ENCODE measurements at regions not wholly inside any gene's neighbourhood (a gene's known extent, or its start where the extent isn't known, plus 50 kb on each side); places are given as distances from the start of the nearest gene placed in this dataset.
A peak's percentile ranks its signal among the peaks of the same experiment; 100 is the strongest.

GRCh38 chr9:84460695-84461094 is 120.1 kb upstream of the SLC28A3 start:
- DNase-seq: no peak

GRCh38 chr9:84463272-84463671 is 122.7 kb upstream of the SLC28A3 start:
- DNase-seq: no peak

- DNase-seq: no peak
Measured at GRCh38 chr9:84466580-84467285, 126.2 kb upstream of the SLC28A3 start.

GRCh38 chr9:84471816-84472215 is 131.3 kb upstream of the SLC28A3 start:
- no peak for DNase-seq

- DNase-seq: no peak
Measured at GRCh38 chr9:84478996-84479395, 138.4 kb upstream of the SLC28A3 start.

GRCh38 chr9:84480071-84480470 is 139.5 kb upstream of the SLC28A3 start:
- DNase-seq: no peak

GRCh38 chr9:84481231-84481630 is 140.7 kb upstream of the SLC28A3 start:
- DNase-seq: no peak

GRCh38 chr9:84481636-84482218 is 141.2 kb upstream of the SLC28A3 start:
- DNase-seq: peak; percentile 20

- no peak for DNase-seq
Measured at GRCh38 chr9:84482607-84483006, 142.0 kb upstream of the SLC28A3 start.

- DNase-seq: no peak
Measured at GRCh38 chr9:84484172-84484571, 143.6 kb upstream of the SLC28A3 start.

- no peak for DNase-seq
Measured at GRCh38 chr9:84485539-84485938, 145.0 kb upstream of the SLC28A3 start.

- no peak for DNase-seq
Measured at GRCh38 chr9:84486663-84487062, 146.1 kb upstream of the SLC28A3 start.

- DNase-seq: no peak
Measured at GRCh38 chr9:84490206-84490841, 149.8 kb upstream of the SLC28A3 start.

- no peak for DNase-seq
Measured at GRCh38 chr9:84490842-84491325, 150.3 kb upstream of the SLC28A3 start.

- DNase-seq: no peak
Measured at GRCh38 chr9:84492366-84493159, 152.0 kb upstream of the SLC28A3 start.

- no peak for DNase-seq
Measured at GRCh38 chr9:84493284-84493947, 152.9 kb upstream of the SLC28A3 start.

GRCh38 chr9:84499969-84500582 is 159.5 kb upstream of the SLC28A3 start:
- DNase-seq: no peak

- DNase-seq: no peak
Measured at GRCh38 chr9:84500826-84501225, 160.3 kb upstream of the SLC28A3 start.

GRCh38 chr9:84501587-84501986 is 161.0 kb upstream of the SLC28A3 start:
- no peak for DNase-seq

- DNase-seq: no peak
Measured at GRCh38 chr9:84502066-84502465, 161.5 kb upstream of the SLC28A3 start.

- no peak for DNase-seq
Measured at GRCh38 chr9:84504360-84504759, 163.8 kb upstream of the SLC28A3 start.

- no peak for DNase-seq
Measured at GRCh38 chr9:84511651-84512050, 157.9 kb upstream of the NTRK2 start.
